NCI-H2171 (cell line): ENCODE measurements at regions not wholly inside any gene's neighbourhood (a gene's known extent, or its start where the extent isn't known, plus 50 kb on each side); places are given as distances from the start of the nearest gene placed in this dataset.
"Not testable (repeated sequence)": the region's sequence is repeated elsewhere in the genome, so short reads cannot be mapped to it uniquely, and the experiment has no call there.

ENCODE experiments used
- DNase-seq: peaks from one replicate; lab custom pipeline; 2025; lab: John Stamatoyannopoulos, UW

DNA sequence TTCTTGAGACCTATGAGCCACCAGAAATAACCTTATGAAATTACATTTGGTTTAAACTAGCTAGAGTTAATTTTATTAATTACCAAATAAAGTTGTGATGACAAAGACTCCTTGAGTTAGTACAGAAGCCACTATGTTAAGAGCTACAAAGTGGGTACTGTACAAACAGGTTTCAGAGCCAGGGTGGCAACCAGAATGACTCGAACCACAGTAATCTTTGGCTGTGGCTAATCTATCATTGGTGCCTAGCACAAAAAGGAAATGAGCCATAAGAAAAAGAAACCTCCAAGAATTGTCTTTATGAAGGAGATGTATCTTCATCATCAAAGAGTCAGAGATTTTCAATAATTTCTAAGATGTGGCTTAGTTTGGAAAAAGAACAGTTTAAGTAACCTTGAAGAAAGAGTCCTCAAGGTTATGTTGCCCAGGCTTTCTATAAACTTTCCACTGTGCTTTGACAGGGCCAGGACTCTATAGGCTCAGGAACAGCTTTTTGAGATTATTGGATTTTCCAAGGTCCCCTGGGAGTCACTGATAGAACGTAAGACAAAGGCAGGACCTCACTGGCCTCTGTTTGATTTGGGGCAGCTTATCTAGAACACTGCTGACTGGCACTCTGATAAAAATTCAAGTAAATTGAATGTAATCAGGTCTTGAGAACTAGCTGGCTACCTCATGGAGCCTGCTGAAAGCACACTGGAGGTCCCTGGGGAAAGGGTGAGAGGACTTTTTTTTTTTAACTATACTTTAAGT lies 777.7 kb downstream of the STIM2 start:
- no peak for DNase-seq

DNA sequence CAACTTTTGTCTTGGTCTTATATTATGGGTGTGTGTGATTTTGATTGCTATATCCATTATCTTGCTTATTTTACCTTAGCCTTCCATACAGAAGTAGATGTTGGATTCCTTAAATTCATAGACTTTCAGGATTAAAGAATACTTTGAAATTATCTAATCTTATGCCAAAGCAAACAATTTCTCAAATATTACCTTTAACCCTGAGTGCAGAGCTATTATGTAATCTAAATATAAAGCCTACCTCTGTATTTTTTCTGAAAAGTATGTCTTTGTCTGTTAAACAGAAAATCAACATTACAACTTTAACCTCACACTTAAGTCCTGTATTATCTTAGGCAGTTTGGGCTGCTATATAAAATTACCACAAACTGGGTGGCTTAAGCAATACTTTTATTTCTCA lies 782.5 kb downstream of the STIM2 start:
- DNase-seq, result no peak

GRCh38 chr4:27648416-27648815 lies 787.8 kb downstream of the STIM2 start:
- DNase-seq, result no peak

DNA sequence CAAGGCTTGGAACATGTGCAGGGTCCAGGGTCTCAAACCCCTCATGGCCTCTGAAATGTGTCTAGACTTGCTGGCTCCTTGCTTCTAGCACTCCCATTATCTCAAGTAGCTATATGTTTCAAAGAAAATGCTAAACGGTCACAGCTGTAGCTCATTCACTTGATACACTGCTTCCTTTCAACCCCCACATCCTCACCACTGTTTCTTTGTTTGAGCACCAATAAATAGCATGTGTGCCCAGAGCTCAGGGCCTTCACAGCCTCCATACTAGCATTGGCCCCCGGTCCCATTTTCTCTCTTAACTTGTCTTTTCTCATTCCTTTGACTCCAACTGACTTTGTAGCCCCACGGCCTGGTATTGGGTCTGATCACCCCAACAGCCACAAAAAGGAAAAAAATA lies 801.8 kb downstream of the STIM2 start:
- DNase-seq, result no peak

GRCh38 chr4:27666943-27667342 lies 806.3 kb downstream of the STIM2 start:
- no peak for DNase-seq

DNA sequence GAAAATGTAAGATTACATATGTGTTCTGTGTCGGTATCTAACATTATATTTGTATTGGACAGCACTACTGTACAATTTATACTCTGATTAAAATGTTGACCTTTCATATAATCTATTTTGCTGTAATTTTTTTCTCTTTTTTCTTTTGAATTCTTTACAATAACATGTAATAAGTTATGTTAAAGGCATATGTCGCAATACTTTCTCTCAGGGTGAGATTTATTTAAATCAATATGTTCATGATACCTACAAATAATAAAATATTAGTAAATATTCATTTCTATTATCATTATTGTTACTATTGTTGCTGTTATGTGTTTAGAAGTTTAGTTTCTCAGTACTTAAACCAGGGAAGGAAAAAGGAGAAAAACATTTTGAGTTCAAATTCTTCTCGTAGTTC lies 807.4 kb downstream of the STIM2 start:
- DNase-seq, result no peak

- DNase-seq, result no peak
Observed at GRCh38 chr4:27678027-27678426, 817.4 kb downstream of the STIM2 start.

GRCh38 chr4:27684610-27685011 lies 824.0 kb downstream of the STIM2 start:
- DNase-seq, result peak; percentile 16

GRCh38 chr4:27685091-27685490 lies 824.5 kb downstream of the STIM2 start:
- no peak for DNase-seq

DNA sequence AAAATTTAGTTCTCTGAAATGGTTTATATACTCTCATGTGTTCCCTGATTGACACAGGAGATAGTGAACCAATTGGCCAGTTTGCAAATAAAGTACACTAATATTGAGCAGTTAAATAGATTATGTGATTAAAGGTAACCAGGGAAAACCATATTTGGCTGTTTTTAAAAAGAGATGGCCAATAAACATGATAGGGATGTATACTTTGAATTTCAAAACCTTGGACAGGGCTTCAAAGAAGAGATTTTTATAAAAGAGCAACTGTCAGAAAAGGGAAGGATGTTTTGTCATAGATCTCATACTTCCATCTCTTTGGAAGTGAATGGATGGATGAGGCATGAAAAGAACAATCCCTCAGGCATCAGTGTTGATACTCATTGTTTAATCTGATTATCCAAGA lies 825.3 kb downstream of the STIM2 start:
- no peak for DNase-seq

GRCh38 chr4:27692158-27692557 lies 831.5 kb downstream of the STIM2 start:
- DNase-seq, result no peak

DNA sequence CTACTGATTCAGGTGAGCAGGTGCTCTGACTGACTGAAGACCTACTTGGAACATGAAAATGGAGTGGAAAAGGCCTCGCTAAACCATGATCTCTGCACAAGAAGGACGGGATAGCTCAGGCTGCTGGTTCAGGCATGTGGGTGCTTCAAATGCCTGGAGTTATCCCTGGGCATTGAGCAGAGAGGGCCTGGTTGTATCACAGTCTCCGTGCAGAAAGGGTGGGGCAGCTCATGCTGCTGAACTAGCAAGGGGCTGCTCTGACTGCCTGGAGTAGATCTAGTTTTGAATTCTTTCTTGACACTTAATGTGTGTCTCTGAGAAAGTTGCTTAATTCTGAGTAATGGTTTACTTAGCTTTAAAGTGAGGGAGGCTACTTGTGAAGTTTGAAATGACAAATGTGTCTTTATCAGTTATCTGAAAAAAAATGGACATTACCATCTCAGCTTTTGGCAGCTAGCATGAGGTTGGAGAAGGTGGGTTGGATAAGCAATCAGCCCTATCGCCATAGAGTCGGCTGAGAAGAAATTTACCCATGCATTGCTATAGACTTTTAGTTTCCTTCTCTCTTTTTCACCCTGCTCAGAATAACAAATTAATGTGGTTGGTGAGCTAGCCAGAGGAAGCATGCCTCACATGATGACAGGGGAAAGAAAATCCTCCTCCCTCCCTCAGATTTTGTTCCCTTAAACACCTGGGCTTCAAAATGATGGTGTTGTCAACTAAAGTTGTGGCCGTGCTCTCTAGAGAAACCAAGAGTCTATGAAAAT lies 832.4 kb downstream of the STIM2 start:
- no peak for DNase-seq

GRCh38 chr4:27696257-27696656 lies 835.6 kb downstream of the STIM2 start:
- not testable (repeated sequence) for DNase-seq

DNA sequence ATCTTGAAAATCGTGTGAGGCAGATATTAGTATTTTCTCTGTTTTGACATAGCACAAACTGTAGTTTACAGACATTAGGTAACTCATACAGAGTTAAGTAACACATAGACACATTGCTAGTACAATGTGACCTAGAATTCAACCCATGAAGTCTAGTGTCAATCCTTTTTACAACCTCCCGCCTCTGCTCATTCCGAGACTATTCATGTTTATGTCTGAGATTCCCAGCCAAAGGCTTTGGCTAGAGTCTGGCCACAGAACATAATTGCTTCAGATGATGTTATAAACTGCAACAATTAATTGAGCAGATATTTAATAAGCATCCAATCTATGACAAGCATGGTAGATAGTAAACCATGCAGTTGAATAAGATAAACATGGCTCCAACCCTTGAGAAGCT lies 841.0 kb downstream of the STIM2 start:
- no peak for DNase-seq

GRCh38 chr4:27702730-27703431 lies 842.2 kb downstream of the STIM2 start:
- no peak for DNase-seq

- DNase-seq, result no peak
Observed at GRCh38 chr4:27703771-27704170, 843.1 kb downstream of the STIM2 start.

- no peak for DNase-seq
Observed at GRCh38 chr4:27711041-27711440, 850.4 kb downstream of the STIM2 start.

DNA sequence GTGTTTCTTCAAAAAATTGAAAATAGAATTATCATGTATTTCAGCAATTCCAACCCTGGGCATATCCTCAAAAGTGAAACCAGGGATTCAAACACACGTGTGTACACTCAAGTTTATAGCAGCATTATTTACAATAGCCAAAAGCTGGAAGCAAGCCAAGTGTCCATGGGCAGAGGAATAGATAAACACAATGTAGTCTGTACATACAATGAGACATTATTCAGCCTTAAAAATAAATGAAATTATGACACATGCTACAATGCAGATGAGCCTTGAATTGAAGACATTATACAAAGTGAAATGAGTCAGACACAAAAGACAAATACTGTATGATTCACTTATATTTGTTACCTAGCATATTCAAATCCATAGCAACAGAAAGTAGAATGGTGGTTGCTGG lies 853.4 kb downstream of the STIM2 start:
- no peak for DNase-seq

DNA sequence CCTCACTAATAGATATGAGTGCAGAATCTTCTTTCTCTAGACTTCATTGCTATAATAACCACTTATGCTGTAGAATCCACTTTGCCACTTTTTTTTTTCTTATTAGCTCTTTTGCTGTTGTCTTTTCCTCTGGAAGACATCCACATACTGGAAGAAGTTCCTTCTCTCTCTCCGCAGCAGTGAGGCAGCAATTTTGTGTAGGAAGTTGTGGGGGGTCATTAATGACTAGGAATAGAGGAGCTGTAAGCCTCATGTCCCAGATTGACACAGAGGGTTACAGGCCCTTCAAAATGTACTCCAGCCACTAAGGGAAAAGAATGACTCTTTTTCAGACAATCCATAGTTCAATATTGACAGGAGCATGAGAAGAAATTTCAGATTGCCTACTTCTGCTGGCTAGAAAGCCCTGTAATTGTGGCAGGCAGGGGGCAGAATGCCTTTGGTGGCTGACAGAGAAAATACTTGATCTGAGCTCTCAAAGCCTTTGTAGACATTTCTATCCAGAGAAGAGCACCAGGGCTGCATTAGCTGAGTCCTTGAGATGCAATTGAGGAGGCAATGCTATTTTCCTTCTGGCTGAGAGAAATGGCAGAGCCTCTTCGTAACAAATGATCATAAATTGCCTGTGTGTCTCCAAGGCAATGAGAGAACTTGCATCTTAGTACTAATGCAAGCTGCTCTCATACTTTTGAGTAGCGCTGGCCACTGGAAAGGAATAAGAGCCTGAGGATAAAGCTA lies 856.2 kb downstream of the STIM2 start:
- no peak for DNase-seq

GRCh38 chr4:27717431-27717755 lies 856.8 kb downstream of the STIM2 start:
- DNase-seq, result no peak

- no peak for DNase-seq
Observed at GRCh38 chr4:27720010-27720766, 859.5 kb downstream of the STIM2 start.

DNA sequence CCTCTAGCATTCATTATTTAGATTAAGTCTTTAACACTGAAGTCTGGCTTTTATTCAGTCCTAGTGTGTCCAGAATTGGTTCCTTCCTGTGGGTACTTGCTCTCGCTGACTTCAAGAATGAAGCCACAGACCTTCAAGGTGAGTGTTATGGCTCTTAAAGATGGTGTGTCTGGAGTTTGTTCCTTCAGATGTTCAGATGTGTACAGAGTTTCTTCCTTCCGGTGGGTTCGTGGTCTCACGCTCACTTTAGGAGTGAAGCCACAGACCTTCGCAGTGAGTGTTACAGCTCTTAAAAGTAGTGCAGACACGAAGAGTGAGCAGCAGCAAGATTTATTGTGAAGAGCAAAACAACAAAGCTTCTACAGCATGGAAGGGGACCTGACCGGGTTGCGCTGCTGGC lies 860.6 kb downstream of the STIM2 start:
- DNase-seq, result no peak
